ENCODE measurements at regions not wholly inside any gene's neighbourhood (a gene's known extent, or its start where the extent isn't known, plus 50 kb on each side); places are given as distances from the start of the nearest gene placed in this dataset.

- Histone ChIP-seq H3K4me1 (ENCODE audit: control insufficient read depth, insufficient read depth, low read length) (no peaks in the 10 kb centered on the region), H3K9ac (ENCODE audit: low read length) (no peak overlapping the region), H3K4me3 (ENCODE audit: low read length) (no peak overlapping the region), H3K27me3 (ENCODE audit: control insufficient read depth, insufficient read depth, low read length) (no peaks in the 10 kb centered on the region), H3K36me3 (ENCODE audit: control insufficient read depth, insufficient read depth, low read length) (no peaks in the 10 kb centered on the region), H3K27ac (ENCODE audit: low read depth, low read length) (no peak overlapping the region)
Measured at GRCh38 chr2:30068067-30068466, 78.7 kb upstream of the YPEL5 start.

GRCh38 chr2:30072250-30072842 is 74.5 kb upstream of the YPEL5 start:
- no peaks in the 10 kb centered on the region for H3K36me3 ChIP-seq (ENCODE audit: control insufficient read depth, insufficient read depth, low read length)
- H3K4me3 ChIP-seq (ENCODE audit: low read length), result no peak overlapping the region
- peaks cover 4% of the 10 kb centered on the region for H3K27me3 ChIP-seq (ENCODE audit: control insufficient read depth, insufficient read depth, low read length)
- no peaks in the 10 kb centered on the region for H3K4me1 ChIP-seq (ENCODE audit: control insufficient read depth, insufficient read depth, low read length)
- no peak overlapping the region for H3K27ac ChIP-seq (ENCODE audit: low read depth, low read length)
- H3K9ac ChIP-seq (ENCODE audit: low read length), result no peak overlapping the region

GRCh38 chr2:30073523-30073922 is 73.3 kb upstream of the YPEL5 start:
- Histone ChIP-seq H3K9ac (ENCODE audit: low read length) (no peak overlapping the region), H3K4me3 (ENCODE audit: low read length) (no peak overlapping the region), H3K4me1 (ENCODE audit: control insufficient read depth, insufficient read depth, low read length) (no peaks in the 10 kb centered on the region), H3K36me3 (ENCODE audit: control insufficient read depth, insufficient read depth, low read length) (no peaks in the 10 kb centered on the region), H3K27me3 (ENCODE audit: control insufficient read depth, insufficient read depth, low read length) (peaks cover 4% of the 10 kb centered on the region), H3K27ac (ENCODE audit: low read depth, low read length) (no peak overlapping the region)

- H3K9ac ChIP-seq (ENCODE audit: low read length), result no peak overlapping the region
- no peaks in the 10 kb centered on the region for H3K36me3 ChIP-seq (ENCODE audit: control insufficient read depth, insufficient read depth, low read length)
- no peak overlapping the region for H3K4me3 ChIP-seq (ENCODE audit: low read length)
- peaks cover 4% of the 10 kb centered on the region for H3K27me3 ChIP-seq (ENCODE audit: control insufficient read depth, insufficient read depth, low read length)
- H3K27ac ChIP-seq (ENCODE audit: low read depth, low read length), result no peak overlapping the region
- no peaks in the 10 kb centered on the region for H3K4me1 ChIP-seq (ENCODE audit: control insufficient read depth, insufficient read depth, low read length)
Measured at GRCh38 chr2:30074023-30074422, 72.8 kb upstream of the YPEL5 start.

GRCh38 chr2:30078521-30078920 is 68.3 kb upstream of the YPEL5 start:
- no peaks in the 10 kb centered on the region for H3K36me3 ChIP-seq (ENCODE audit: control insufficient read depth, insufficient read depth, low read length)
- H3K4me3 ChIP-seq (ENCODE audit: low read length), result no peak overlapping the region
- no peaks in the 10 kb centered on the region for H3K4me1 ChIP-seq (ENCODE audit: control insufficient read depth, insufficient read depth, low read length)
- H3K9ac ChIP-seq (ENCODE audit: low read length), result no peak overlapping the region
- H3K27me3 ChIP-seq (ENCODE audit: control insufficient read depth, insufficient read depth, low read length), result peaks cover 4% of the 10 kb centered on the region
- H3K27ac ChIP-seq (ENCODE audit: low read depth, low read length), result no peak overlapping the region

- no peaks in the 10 kb centered on the region for H3K36me3 ChIP-seq (ENCODE audit: control insufficient read depth, insufficient read depth, low read length)
- H3K4me1 ChIP-seq (ENCODE audit: control insufficient read depth, insufficient read depth, low read length), result no peaks in the 10 kb centered on the region
- no peaks in the 10 kb centered on the region for H3K27me3 ChIP-seq (ENCODE audit: control insufficient read depth, insufficient read depth, low read length)
- H3K4me3 ChIP-seq (ENCODE audit: low read length), result no peak overlapping the region
- no peak overlapping the region for H3K27ac ChIP-seq (ENCODE audit: low read depth, low read length)
- no peak overlapping the region for H3K9ac ChIP-seq (ENCODE audit: low read length)
Measured at GRCh38 chr2:30084915-30085314, 61.9 kb upstream of the YPEL5 start.

- H3K4me1 ChIP-seq (ENCODE audit: control insufficient read depth, insufficient read depth, low read length), result no peaks in the 10 kb centered on the region
- no peak overlapping the region for H3K27ac ChIP-seq (ENCODE audit: low read depth, low read length)
- H3K9ac ChIP-seq (ENCODE audit: low read length), result no peak overlapping the region
- H3K27me3 ChIP-seq (ENCODE audit: control insufficient read depth, insufficient read depth, low read length), result no peaks in the 10 kb centered on the region
- H3K4me3 ChIP-seq (ENCODE audit: low read length), result no peak overlapping the region
- H3K36me3 ChIP-seq (ENCODE audit: control insufficient read depth, insufficient read depth, low read length), result no peaks in the 10 kb centered on the region
Measured at GRCh38 chr2:30089171-30089570, 57.6 kb upstream of the YPEL5 start.

- Histone ChIP-seq H3K27me3 (ENCODE audit: control insufficient read depth, insufficient read depth, low read length) (no peaks in the 10 kb centered on the region), H3K27ac (ENCODE audit: low read depth, low read length) (no peak overlapping the region), H3K4me3 (ENCODE audit: low read length) (no peak overlapping the region), H3K9ac (ENCODE audit: low read length) (no peak overlapping the region), H3K36me3 (ENCODE audit: control insufficient read depth, insufficient read depth, low read length) (no peaks in the 10 kb centered on the region), H3K4me1 (ENCODE audit: control insufficient read depth, insufficient read depth, low read length) (no peaks in the 10 kb centered on the region)
Measured at GRCh38 chr2:30095402-30095801, 51.4 kb upstream of the YPEL5 start.

- no peak overlapping the region for H3K27ac ChIP-seq (ENCODE audit: low read depth, low read length)
- H3K4me3 ChIP-seq (ENCODE audit: low read length), result no peak overlapping the region
- H3K27me3 ChIP-seq (ENCODE audit: control insufficient read depth, insufficient read depth, low read length), result no peaks in the 10 kb centered on the region
- no peak overlapping the region for H3K9ac ChIP-seq (ENCODE audit: low read length)
- H3K4me1 ChIP-seq (ENCODE audit: control insufficient read depth, insufficient read depth, low read length), result no peaks in the 10 kb centered on the region
- no peaks in the 10 kb centered on the region for H3K36me3 ChIP-seq (ENCODE audit: control insufficient read depth, insufficient read depth, low read length)
Measured at GRCh38 chr2:30096451-30096850, 50.4 kb upstream of the YPEL5 start.

Measured in rectal smooth muscle tissue (tissue), 1 donor.